ENCODE measurements at regions not wholly inside any gene's neighbourhood (a gene's known extent, or its start where the extent isn't known, plus 50 kb on each side); places are given as distances from the start of the nearest gene placed in this dataset.

- DNase-seq (ENCODE audit: low spot score): no peak
Measured at GRCh38 chr2:120425014-120425413, 79.1 kb downstream of the INHBB start.

- no peak for DNase-seq (ENCODE audit: low spot score)
Measured at GRCh38 chr2:120428748-120429147, 82.8 kb downstream of the INHBB start.

DNA sequence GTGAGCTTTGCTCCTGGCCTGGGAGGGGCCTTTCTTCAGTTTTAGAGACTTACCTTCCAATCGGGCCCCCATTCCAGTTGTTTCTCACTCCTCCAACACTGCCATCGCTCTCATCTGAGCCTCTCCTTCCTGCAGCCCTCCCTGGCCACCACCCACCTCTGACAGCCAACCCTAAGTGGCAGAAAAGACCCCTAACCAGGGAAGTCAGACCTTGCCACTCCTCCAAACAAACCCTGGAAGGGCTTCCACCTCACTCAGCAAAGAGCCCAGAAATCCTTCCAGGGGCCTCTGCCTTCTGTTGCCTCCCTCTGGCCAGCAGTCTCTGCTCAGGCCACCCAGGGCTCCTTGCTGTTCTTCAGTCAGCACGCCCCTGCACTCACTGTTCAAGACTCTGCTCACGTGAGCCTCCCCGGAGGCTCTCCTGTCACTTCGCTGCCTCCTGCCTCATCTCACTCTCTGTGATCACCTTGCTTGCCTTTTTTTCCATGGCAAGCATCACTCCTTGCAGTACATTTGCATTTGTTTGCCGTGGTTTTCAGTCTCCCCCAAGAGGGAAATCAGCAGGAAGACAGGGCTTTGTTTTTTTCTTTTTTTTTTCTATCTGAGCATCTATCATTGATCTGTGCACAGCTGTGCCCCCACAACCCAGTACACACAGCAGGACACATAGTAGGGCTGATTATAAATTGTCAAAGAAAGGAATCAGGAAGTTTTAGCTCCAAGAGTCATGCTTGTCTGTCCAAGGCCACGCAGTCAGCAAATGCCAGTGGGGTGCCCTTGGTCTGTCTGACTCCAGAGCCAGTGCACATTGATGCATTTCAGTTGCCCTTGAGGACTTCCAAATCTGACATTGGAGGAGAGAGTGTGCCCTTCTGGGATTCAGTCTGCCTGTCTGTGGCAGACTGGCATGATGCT lies 83.9 kb downstream of the INHBB start:
- no peak for DNase-seq (ENCODE audit: low spot score)

DNA sequence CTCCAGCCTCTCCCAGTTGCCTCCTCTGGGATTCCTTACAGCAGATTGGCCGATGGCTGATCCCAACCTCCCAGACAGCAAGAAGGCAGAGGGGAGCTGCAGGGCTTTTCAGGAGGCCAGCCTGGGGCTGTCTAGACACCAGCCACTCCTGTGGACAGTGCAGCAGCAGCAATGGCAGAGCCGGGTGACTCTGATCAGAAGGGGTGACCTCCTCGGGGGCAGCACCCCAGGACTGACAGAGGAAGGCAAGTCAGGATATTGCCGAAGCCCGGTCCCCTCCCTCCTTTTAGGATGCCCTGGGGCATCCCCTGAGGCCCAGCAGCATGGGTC lies 84.5 kb downstream of the INHBB start:
- DNase-seq (ENCODE audit: low spot score): no peak

GRCh38 chr2:120430957-120431356 lies 85.0 kb downstream of the INHBB start:
- DNase-seq (ENCODE audit: low spot score): no peak

DNA sequence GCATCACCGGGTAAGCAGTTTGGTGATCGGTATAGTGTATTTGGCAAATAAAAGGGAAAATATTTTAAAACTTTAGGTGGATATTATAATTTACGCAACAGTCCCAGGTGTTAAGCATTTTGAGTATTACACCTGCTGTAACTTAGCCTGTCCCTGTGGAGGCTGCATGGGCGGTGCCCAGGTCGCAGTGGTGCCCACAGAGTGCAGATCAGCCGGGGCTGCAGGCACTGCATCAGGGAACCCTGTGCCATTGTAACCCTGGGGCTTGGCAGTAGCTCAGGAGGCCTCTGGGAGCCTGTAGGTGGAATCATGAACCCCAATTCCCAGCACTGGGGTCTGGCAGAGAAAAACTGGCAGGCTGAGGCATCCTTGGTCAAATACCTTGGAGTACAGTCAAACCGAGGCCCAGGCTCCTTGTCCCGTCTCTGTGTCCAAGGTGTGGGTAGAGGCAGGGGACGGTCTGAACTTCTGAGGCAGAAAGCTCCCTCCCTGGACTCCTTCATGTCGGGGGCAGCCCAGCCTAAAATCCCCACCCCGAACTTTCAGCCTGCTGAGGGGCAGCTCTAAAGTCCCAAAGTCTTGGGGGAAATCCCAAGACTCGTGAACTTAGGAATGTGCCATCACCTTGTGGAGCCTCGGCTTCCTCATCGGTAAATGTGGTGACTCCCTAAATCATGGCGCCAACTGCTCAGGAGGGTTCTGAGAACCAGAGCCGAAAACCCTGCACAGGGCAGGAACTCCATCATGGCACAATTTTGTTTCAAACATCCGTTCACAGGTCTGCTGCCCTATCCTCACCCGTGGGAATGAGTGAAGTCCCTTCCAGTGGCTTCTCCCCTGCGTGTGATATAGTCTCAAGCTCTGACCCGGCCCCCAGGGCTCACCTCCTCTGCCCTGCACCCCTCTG lies 85.7 kb downstream of the INHBB start:
- DNase-seq (ENCODE audit: low spot score): no peak

GRCh38 chr2:120432293-120432975 lies 86.5 kb downstream of the INHBB start:
- DNase-seq (ENCODE audit: low spot score): no peak

DNA sequence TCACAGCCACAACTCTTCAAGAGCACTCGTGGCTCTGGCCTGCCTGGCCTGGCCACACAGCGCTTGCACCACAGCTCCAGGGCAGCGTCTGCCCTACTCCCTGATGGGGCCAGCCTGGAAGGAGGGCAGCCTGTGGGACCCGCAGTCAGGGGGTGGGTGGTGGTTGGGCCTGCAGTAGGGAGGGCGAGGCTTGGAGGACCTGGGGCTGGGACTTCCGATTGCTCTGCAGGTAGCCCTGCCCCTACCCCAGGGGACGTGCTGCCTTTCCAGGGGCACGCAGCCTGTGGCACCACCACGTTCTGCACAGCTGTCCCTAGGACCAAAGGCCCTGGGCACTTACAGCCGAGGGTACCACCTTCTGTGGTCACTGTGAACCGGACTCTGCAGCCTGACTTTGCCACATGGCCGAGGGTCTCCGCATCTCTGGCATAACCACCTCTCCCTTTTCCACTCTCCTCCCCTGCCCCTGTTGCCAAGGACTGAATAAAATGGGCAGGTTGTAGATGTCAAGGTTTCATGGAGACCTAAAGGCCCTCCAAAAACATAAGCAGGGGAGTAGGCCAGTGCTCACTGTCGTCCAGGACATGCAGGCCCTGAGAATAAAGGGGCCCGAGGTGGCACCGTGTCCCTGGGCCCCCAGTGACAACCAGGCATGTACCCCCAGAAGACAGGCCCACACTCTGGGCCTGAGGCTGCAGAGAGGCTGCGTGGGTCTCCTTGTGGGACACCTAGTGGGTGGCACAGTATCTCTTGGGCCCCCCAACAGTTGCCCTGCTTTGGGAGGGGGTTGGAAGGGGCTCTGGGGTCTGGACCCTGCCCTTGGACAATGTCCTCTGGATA lies 87.3 kb downstream of the INHBB start:
- no peak for DNase-seq (ENCODE audit: low spot score)

DNA sequence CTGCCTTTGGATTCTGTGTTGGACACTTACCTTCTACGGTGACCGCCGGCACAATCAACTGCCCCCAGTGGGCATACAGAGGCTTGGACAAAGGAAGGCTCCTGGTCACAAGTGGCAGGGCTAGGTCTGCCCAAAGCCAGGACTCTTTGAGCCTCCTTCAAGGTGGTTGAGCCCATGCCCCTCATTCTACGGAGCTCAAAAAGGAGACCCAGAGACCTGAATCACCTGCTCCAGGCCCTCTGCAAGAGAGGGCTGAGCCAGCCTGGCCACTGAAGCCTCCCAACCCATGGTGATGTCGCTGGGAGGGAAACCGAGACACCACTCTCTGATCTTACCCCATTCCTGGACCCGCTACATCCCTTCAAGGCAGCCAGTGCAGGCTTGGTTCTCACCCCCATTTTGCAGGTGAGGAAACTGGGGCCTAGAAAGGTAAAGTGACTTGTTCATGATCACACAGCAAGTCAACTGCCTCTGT lies 87.9 kb downstream of the INHBB start:
- no peak for DNase-seq (ENCODE audit: low spot score)

DNA sequence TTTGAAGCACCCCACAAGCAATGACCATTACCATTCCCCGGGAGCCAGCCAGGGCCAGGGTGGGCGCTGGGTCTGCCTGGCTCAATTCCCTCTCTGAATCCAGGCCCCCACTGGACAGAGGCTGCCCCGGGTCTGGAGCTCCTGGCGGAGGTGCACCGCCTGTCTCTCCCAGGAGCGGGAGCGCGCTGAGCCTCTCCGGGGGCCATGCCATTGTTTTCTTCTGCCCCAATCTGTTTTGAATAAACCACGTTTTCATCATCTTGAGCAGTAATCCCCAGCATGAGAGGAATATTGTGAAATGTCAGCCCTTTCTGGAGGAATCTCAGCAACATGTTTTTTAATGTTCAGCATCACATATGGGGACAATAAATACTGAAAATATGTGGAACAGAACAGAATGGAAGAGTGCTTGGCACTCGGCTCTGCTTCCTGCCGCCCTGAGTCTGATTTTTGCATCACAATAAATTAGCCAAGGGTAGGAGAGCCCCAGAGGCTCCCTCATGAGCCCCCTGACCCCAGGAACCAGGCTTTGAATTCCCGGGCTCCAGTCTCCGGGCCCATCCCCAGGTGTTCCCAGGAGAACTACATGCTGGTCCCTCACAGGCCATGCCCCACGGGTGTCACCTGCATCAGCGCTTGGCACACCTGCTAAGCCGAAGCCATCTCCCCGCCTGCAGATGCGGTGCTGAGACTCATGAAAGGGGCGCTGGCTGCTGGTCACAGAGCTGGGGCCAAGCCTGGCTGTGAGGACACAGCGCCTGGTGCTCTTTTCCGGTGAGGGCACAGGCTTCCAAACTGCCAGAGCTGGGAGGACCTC lies 88.8 kb downstream of the INHBB start:
- no peak for DNase-seq (ENCODE audit: low spot score)

- no peak for DNase-seq (ENCODE audit: low spot score)
Measured at GRCh38 chr2:120435671-120436459, 89.9 kb downstream of the INHBB start.

GRCh38 chr2:120436460-120436739 lies 90.5 kb downstream of the INHBB start:
- no peak for DNase-seq (ENCODE audit: low spot score)

- DNase-seq (ENCODE audit: low spot score): no peak
Measured at GRCh38 chr2:120436885-120437603, 91.1 kb downstream of the INHBB start.

GRCh38 chr2:120437604-120438000 lies 91.7 kb downstream of the INHBB start:
- DNase-seq (ENCODE audit: low spot score): no peak

DNA sequence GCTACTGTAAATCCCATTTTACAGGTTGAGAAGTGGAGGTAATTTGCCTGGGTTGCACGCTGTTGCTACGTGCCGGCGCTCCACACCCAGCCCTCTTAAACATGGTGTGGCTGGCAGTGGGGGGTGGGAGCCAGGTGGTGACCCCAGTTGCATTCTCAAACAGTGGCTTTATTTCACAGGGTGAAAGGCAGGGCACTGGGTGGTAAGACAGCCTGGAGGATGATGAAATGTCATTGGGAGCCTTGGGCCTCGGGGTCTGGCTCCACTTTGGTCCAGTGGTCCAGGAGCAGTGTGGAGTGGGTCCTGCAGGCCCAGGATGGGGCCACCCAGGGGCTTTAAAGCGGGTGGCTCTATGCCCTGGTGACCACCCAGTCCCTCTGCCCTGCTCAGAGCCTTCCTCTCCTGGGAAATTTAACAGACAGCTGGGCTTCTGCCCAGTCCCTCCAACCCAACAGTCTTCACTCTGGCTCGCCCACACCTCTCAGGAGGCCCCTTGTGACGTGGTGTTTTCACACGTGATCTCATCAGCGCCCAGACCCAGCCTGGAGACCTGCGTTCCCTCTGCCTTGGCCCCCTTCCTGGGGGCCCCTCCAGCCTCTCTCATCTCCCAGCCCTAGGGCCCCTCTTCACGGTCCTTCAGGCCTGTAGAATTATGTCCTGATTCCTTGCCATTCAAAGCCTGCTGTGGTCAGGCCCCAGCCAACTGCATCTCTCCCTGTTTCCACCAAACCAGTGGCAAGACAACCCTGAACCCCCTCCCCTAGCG lies 92.5 kb downstream of the INHBB start:
- DNase-seq (ENCODE audit: low spot score): no peak

DNA sequence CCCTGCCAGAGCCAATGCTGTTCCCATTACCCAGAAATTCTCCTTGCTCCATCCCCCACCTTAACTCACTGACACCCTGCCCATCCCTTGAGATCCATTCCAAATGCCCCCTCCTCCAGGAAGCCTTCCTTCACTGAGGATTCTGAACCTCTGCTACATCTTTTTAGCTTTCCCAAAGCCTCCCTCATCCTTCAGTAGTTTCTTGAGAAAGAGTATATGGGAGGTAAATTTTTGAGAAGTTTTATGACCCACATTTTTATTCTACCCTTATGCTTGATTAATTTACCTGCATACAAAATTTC lies 93.1 kb downstream of the INHBB start:
- DNase-seq (ENCODE audit: low spot score): no peak

DNA sequence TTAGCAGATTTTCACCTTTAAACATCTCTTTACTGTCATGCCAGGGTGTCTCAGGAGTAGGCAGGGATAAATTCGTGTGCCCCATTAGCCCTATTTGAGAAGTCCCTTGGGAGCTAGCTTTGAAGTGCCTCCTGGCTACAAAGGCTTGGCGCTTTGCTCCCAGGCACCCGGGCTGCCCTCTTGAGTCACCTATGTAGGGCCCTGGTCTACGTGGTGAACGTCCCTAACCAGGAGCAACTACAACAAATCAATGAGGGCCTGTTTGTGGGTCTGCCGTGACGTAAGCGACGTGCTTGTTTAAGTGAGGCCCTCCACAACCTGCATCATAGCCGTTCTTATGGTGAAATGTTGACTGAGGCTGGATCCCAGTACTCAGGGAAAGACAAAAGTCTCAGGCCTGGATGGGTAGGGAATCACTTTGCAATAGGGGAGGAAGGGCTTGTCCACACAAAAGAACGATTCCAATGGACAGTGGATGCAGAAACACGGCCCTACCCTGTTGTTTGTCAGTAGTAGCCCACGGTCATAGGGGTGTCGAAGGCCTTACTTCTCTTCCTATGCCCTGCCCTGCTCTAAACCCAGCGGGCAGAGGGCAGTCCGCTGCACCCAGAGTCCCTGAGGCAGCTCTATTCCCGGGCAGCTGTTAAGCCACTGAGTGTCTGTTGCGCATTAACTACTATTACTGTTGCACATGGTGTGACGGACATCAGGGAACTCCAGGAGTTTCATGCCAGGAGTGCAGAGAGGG lies 93.9 kb downstream of the INHBB start:
- no peak for DNase-seq (ENCODE audit: low spot score)
